Muscle of arm (tissue), 1 donor: ENCODE measurements at regions not wholly inside any gene's neighbourhood (a gene's known extent, or its start where the extent isn't known, plus 50 kb on each side); places are given as distances from the start of the nearest gene placed in this dataset.

Source experiments
- DNase-seq: peaks from one replicate; pipeline ENCODE4 v3.0.0-alpha.2; 2013

DNA sequence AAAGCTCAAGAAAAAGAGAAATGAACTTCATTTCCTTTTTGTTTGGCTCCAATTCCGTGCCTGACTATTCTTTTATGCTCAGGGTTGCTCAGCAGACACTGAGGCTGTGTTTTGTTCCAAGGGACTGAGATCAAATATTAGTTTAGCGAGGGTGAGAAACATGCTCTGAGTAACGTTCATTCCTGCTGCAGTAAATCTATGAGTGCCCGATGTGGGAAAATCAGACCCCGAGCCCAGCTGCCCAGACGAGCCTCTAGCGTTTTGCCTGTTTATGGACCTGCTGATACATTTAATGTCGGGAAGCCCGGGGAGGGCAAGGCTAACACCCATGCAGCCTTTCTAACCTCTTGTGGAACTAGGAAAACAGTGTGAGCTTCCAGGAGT, 119.2 kb downstream of the VAPA start:
- no peak for DNase-seq

DNA sequence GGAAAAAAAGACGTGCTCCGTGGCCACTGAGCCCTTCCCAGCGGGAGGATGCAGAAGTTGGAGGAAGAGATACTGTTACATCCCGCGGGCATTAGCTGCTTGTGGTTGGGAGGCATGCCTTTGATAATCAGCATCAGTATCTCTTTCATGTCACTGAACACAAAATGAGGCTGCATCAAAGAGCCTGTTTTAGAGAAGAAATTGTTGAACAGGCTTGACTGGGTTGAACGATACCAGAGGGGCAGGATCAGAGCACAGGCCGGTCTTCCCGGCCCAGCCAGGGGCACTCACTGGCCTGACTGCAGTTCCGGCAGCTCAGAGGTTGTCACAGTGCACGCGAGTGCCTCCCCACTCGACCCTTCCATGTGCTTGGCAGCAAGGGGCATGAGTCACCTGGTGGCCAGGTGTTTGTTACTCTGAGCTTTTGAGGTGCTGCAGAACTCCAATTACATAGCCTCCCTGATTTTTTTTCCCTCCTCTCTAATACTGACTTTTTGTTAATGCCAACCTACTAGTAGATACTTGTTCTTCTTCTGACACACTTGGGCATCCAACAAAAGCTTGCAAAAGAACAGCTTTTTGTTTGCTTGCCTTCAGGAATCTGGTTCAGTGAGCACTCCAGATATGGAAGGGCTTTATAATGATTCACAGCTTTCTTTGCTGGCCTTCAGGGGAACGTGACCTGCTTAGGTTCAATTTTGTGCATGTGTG, 121.6 kb downstream of the VAPA start:
- DNase-seq, result no peak

- DNase-seq, result no peak
Observed at GRCh38 chr18:10036479-10036878, 122.7 kb downstream of the VAPA start.

DNA sequence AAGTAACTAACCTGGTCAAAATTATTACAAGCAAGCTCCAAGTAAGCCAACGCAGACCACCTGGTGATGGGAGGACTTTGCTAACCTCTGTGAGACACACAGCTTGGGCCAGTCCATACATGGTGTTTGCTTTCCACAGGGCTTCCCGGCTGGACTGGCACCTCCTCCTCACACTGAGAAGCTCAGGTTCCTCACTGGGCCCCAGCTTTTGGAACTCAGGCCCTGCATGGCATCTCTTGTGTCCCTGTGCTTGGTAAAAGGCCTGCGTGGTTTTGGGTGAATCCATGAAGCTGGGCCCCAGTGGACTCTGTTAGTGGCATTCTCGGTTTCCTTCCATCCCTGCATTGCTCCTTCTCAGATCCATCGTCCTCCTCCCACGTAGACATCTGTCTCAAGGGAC, 123.4 kb downstream of the VAPA start:
- DNase-seq, result no peak

DNA sequence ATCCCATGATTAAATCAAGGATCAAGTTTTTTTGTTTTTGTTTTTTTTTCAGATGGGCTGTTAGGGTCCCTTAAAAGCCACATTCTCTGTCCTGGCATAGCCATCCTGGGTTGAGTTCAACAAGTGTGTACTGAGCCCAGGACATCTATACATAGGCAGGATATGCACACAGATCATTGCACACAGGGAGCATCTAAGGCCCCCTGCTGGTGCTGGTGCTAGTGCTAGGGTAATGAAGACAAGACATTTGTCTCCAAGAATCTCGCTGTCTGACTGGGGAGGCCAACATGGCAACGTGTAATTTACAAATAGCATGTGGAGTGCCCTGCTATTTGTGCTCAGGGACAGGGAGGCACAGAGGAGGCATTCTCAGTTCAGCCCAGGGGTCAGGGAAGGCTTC, 124.5 kb downstream of the VAPA start:
- no peak for DNase-seq

DNA sequence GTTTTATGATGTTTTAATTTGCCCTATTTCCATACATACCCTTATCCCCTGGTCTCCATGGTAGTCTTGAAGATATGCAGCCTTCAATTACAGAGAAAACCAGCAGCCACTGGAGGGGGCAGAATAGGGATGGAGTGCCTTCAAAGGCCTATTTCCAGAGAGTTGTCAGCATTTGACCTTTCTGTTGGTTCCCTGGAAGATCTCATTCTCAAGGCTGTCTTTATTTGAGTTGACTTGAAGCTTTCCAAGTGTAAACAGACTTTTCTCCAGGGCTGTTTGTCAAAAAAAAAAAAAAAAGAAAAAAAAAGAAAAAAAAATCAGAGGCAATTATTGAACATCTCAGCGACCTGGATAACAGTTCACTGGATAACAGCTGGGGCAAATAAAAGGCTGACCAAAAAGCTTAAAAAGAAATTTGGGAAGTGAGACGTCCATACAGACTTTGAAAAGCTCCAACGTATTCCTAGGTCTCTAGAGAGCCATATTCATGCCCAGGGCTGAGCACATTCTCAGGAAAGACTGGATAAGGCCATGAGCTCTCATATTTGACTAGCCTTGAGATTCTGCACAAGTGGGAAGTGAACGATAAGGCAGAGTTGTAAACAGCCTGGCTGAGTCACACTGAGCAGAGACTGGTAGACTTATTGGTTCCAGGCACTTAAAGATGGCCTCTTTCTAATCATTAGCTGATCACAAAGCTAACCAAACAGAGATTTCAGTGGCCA, 126.6 kb downstream of the VAPA start:
- no peak for DNase-seq

DNA sequence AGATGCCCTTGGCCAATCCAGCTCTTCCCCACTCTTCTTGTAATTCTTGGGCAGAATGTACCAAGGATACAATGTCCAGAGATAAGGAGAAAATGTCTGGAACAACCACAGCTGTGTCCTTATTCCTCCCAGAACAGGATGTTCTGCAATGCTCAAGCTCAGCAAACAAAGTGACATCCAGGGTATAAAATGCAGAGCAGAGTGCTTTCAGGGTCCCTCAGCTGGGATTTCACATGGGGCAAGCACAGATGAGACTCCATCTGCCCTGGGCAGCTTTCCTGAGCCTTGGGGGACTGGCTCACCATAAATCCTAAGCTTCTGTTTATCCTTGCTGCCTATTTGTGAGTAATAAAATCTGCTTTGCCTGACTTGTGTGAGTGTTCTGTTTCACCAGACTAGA, 127.4 kb downstream of the VAPA start:
- DNase-seq, result no peak

DNA sequence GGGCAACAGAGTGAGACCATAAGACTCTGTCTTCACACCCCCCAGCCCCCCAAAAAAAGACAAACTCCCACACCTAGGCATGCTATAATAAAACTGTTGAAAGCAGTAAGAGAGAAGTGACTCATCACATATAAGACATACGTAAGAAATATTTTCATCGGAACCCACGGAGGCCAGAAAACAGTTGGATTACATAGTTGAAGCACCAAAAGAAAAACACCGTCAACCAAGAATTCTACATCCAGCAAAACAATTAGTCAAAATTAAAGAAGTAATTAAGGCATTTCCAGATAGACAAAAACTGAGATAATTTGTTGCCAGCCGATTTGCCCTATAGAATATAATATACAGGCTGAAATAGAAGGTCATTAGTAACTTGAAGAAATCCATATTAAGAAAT, 128.7 kb downstream of the VAPA start:
- DNase-seq, result no peak

DNA sequence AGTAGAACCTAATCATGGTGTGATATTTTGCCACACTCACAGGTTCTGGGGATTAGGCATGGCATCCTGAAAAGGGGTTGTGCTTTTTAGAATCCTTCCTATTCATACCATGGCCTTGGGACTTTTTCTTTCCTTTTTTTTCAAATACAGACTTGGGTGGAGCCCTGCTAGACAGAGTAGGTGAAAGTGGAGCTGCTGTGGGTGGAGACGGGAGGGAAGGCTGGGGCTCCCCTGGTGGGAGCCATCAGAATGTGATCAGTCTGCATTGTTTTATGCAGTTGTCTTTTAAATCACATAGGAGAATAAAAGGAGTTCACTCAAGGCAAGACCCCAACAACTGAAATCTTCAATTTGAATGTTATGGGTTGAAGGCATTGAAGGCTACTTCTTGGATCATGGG, 130.2 kb downstream of the VAPA start:
- DNase-seq, result no peak

GRCh38 chr18:10045296-10045891, 131.6 kb downstream of the VAPA start:
- DNase-seq, result no peak

- no peak for DNase-seq
Observed at GRCh38 chr18:10046178-10046807, 132.5 kb downstream of the VAPA start.

GRCh38 chr18:10047237-10047636, 133.4 kb downstream of the VAPA start:
- no peak for DNase-seq

GRCh38 chr18:10049747-10050146, 135.9 kb downstream of the VAPA start:
- DNase-seq, result no peak

DNA sequence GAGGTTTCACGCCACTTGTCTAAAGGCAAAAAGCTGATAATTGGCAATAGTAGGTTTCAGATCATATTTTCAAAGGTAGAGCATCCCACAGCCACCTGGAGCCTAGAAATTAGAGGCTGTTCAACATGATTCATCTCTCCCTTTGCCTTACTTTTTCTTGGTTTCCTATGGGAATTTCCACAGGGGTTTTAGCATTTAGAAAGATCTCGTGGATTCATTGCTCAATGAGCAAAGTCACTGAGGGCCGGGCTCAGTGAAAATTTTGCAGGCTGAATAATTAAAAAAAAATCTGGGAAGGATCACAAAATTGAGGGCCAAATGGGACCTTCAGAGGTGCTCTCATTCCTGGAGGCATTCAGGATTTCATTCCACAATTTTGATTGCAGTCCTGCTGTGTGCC, 137.1 kb downstream of the VAPA start:
- no peak for DNase-seq

- peak; percentile 82 for DNase-seq
Observed at GRCh38 chr18:10051877-10052631, 138.2 kb downstream of the VAPA start.

DNA sequence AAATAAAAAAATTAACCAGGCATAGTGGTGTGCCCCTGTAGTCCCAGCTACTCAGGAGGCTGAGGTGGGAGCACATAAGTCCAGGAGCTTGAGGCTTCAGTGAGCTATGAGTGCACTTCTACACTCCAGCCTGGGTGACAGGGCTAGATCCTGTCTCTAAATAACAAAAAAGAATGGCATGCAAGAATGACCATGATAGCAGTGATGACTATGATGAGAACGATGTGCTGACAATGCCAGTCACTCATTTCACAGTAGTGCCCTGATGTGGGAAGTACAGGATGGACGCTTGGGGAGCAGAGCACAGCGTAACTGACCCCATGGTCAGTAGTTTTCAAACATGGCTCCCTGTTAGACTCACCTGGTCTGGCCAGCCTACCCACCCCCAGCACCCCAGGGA, 139.1 kb downstream of the VAPA start:
- DNase-seq, result no peak

DNA sequence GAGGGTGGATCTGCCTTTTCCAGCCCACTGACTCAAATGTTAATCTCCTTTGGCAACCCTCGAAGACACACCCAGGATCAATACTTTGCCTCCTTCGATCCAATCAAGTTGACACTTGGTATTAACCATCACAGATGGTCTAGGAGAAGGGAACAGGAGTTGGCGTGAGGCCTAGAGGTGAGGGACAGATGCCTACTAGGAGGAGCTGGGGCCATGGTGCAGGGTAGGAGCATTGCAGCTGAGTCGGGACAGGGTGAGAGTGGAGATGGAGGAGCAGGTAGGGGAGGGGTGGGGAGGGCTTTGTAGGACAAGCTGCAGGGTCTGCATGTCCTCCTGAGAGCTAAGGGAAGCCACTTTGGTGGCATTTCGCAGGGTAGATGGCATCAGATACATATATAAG, 140.0 kb downstream of the VAPA start:
- no peak for DNase-seq

- DNase-seq, result no peak
Observed at GRCh38 chr18:10054366-10054765, 140.6 kb downstream of the VAPA start.

DNA sequence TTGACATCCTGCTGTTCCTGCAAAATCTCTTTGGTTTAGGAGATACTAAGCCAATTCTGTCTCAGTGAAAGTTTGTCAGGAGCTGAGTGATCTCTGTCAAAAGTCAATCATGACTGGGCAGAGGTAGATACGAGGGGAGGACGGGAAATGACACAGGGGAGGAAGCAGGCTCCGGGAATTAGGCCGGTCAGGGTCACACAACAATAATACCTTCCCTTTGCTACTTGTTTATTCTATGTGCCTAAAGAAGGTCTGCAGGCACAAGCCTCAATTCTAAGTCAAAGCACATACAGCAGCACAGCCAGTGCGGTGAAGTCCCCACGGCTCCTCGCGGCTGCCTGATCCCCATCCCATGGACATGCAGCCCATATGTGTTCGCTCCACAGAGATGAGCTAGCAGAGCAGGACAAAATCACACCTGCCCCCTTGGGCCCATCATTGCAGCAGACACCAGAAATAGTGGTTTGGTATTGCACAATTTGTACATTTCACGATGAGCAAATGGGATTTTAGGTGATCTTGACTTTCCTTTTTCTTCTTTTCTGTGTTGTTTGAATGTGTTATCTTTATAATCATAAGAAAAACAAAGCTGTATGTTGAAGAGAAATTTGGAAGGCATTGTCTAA, 141.4 kb downstream of the VAPA start:
- no peak for DNase-seq

- no peak for DNase-seq
Observed at GRCh38 chr18:10056506-10056905, 142.7 kb downstream of the VAPA start.

DNA sequence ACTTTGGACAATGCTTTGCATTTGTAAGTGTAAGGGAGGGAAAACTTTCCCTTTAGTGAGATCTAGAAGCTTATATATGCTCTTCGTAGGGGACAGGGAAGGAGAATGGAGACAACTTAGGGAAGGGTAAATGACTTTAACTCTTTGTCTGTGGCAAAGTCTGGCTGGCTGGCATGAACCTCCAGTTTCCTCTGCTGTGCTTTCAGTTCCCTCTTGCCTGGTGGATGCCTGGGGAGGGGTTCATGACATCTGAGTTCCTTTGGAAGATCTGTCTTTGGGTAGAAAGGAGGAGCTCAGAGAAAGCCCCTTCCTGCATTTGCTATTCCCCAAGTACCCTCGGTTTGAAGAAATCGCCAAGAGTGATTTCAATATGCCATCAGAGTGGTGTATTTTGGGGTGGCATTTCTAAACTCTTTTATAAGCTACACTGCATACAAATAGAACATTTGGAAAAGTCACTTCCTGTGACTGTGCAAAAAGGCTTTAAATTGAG, 143.6 kb downstream of the VAPA start:
- DNase-seq, result no peak
